ENCODE measurements at regions not wholly inside any gene's neighbourhood (a gene's known extent, or its start where the extent isn't known, plus 50 kb on each side); places are given as distances from the start of the nearest gene placed in this dataset.

DNA sequence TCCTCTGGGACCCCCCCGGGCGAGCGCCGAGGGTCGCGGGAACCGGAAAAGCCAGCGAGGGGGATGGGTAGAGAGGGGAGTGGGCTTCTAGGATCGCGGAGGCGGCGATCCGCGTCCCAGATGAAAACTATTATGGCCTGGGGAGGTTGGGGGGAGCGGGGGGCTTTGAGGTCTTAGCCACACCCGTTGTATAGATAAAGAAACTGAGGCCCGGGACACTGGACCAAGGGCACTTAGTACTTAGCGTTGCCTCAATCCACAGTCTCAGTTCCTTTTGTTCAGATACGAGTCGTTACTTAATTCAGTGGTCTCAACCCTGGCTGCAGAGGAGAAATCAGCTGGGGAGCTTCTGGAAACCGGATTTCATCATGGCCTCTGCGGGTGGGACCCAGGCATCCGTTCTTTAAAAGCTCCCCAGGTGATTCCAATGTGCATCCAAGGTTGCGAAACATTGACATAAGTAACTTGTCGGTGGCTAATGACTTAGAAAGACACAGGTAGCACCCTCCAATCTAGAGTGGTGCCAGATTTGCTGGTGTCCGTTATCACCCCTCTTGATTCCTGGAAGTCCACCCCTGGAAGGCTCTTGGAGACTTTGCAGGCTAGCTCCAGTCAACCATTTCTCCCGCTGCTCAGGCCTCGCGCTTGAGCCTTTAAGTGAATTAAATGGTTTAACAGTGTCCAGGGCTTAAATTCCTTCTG, 90.7 kb downstream of the GEMIN8 start:
- Histone ChIP-seq H3K27ac (ENCODE audit: low read depth in 1 of 2, low read length in 2 of 2) (no peak overlapping the region), H3K27me3 (ENCODE audit: control insufficient read depth in 4 of 4, insufficient read depth in 4 of 4, low read length in 3 of 4) (peaks cover 0 to 15% (median 3%) of the 10 kb centered on the region in 4 donors)
- DNase-seq (ENCODE audit: low spot score): no peak

DNA sequence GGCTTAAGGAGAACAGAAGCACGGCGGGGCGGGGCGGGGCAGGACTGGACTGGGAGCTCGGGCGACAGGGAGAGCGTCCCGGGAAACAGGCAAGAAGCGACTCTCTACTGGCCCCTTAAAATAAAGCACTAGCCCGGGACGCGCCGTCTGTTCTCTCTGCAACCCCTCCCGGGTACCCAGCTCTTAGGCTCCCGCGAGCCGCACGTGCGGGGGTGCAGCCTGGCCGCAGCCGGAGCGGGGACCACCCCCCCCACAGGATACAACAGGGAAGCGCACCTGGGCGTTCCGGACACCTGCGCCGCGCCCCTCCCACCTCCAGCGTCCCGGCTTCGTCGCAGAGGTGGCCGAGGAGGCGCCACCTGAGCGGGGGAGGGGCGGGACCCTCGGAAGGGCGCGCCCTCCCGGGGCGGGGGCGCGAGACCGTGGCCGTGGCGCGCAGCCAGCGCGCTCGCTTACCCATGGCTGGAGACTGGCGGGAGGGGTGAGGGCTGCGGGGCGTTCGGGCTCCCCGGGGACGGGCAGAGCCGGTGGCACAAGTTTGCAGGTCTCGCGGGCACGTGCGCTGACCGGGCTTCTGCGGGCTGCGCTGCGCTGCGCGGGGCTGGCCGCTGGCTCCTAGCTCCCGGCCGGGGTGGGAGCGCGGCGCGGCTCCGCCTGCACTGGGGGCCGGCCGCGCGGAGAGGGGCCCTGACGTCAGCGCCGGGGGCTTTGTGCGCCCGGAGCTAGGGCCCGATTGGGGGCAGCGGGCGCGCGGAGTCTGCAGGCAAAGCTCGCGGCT, 91.5 kb downstream of the GEMIN8 start:
- H3K27ac ChIP-seq (ENCODE audit: low read depth in 1 of 2, low read length in 2 of 2): no peak overlapping the region
- peaks cover 0 to 3% (median 0%) of the 10 kb centered on the region in 4 donors for H3K9me3 ChIP-seq (ENCODE audit: control insufficient read depth in 4 of 4, low read length in 3 of 4)
- peak overlapping the region in 2 of 3 donors; percentile 14 to 48 for H3K4me3 ChIP-seq (ENCODE audit: low read depth in 1 of 3, low read length in 3 of 3)
- H3K4me1 ChIP-seq (ENCODE audit: control insufficient read depth in 4 of 4, insufficient read depth in 4 of 4, low read length in 3 of 4): peaks cover 0 to 14% (median 7%) of the 10 kb centered on the region in 4 donors
- peaks cover 0 to 15% (median 3%) of the 10 kb centered on the region in 4 donors for H3K27me3 ChIP-seq (ENCODE audit: control insufficient read depth in 4 of 4, insufficient read depth in 4 of 4, low read length in 3 of 4)
- TF ChIP-seq, protein P1, sequence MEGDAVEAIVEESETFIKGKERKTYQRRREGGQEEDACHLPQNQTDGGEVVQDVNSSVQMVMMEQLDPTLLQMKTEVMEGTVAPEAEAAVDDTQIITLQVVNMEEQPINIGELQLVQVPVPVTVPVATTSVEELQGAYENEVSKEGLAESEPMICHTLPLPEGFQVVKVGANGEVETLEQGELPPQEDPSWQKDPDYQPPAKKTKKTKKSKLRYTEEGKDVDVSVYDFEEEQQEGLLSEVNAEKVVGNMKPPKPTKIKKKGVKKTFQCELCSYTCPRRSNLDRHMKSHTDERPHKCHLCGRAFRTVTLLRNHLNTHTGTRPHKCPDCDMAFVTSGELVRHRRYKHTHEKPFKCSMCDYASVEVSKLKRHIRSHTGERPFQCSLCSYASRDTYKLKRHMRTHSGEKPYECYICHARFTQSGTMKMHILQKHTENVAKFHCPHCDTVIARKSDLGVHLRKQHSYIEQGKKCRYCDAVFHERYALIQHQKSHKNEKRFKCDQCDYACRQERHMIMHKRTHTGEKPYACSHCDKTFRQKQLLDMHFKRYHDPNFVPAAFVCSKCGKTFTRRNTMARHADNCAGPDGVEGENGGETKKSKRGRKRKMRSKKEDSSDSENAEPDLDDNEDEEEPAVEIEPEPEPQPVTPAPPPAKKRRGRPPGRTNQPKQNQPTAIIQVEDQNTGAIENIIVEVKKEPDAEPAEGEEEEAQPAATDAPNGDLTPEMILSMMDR (IDR thresholded peaks at IDR 0.05; ENCODE audit: low read depth, low read length, missing input control): no peak
- TF ChIP-seq, protein P2, sequence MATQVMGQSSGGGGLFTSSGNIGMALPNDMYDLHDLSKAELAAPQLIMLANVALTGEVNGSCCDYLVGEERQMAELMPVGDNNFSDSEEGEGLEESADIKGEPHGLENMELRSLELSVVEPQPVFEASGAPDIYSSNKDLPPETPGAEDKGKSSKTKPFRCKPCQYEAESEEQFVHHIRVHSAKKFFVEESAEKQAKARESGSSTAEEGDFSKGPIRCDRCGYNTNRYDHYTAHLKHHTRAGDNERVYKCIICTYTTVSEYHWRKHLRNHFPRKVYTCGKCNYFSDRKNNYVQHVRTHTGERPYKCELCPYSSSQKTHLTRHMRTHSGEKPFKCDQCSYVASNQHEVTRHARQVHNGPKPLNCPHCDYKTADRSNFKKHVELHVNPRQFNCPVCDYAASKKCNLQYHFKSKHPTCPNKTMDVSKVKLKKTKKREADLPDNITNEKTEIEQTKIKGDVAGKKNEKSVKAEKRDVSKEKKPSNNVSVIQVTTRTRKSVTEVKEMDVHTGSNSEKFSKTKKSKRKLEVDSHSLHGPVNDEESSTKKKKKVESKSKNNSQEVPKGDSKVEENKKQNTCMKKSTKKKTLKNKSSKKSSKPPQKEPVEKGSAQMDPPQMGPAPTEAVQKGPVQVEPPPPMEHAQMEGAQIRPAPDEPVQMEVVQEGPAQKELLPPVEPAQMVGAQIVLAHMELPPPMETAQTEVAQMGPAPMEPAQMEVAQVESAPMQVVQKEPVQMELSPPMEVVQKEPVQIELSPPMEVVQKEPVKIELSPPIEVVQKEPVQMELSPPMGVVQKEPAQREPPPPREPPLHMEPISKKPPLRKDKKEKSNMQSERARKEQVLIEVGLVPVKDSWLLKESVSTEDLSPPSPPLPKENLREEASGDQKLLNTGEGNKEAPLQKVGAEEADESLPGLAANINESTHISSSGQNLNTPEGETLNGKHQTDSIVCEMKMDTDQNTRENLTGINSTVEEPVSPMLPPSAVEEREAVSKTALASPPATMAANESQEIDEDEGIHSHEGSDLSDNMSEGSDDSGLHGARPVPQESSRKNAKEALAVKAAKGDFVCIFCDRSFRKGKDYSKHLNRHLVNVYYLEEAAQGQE (IDR thresholded peaks at IDR 0.05): no peak
- TF ChIP-seq FOXA2 (IDR thresholded peaks at IDR 0.05) (no peak), HNF4A (conservative IDR thresholded peaks at IDR 0.05) (no peak), NR2F2 (IDR thresholded peaks at IDR 0.05) (no peak), GABPA (IDR thresholded peaks at IDR 0.05 in 1 of 2, conservative IDR thresholded peaks at IDR 0.05 in 1 of 2) (no peak), EGR1 (IDR thresholded peaks at IDR 0.05; ENCODE audit: low read depth in 2 of 2) (no peak), YY1 (IDR thresholded peaks at IDR 0.05) (no peak)
- TF ChIP-seq, protein P3, sequence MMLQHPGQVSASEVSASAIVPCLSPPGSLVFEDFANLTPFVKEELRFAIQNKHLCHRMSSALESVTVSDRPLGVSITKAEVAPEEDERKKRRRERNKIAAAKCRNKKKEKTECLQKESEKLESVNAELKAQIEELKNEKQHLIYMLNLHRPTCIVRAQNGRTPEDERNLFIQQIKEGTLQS (IDR thresholded peaks at IDR 0.05): no peak
- WGBS: 2% methylated on average over 91 of the region's 91 CpGs
- DNase-seq (ENCODE audit: low spot score): peak; percentile 30
- no peaks in the 10 kb centered on the region for H3K36me3 ChIP-seq (ENCODE audit: control insufficient read depth in 4 of 4, insufficient read depth in 3 of 4, low read depth in 1 of 4, low read length in 3 of 4)
- H3K9ac ChIP-seq (ENCODE audit: low read depth in 1 of 2, low read length in 2 of 2): no peak overlapping the region

More for the DNA sequence above, 90.7 kb downstream of the GEMIN8 start:
- Histone ChIP-seq H3K9ac (ENCODE audit: low read depth in 1 of 2, low read length in 2 of 2) (no peak overlapping the region), H3K4me3 (ENCODE audit: low read depth in 1 of 3, low read length in 3 of 3) (peak overlapping the region in 1 of 3 donors; percentile 48), H3K4me1 (ENCODE audit: control insufficient read depth in 4 of 4, insufficient read depth in 4 of 4, low read length in 3 of 4) (peaks cover 0 to 14% (median 7%) of the 10 kb centered on the region in 4 donors), H3K9me3 (ENCODE audit: control insufficient read depth in 4 of 4, low read length in 3 of 4) (peaks cover 0 to 3% (median 0%) of the 10 kb centered on the region in 4 donors), H3K36me3 (ENCODE audit: control insufficient read depth in 4 of 4, insufficient read depth in 3 of 4, low read depth in 1 of 4, low read length in 3 of 4) (no peaks in the 10 kb centered on the region)
- TF ChIP-seq JUND (IDR thresholded peaks at IDR 0.05): no peak
- TF ChIP-seq, protein P2 (IDR thresholded peaks at IDR 0.05): no peak
- no peak for TF ChIP-seq EGR1 (IDR thresholded peaks at IDR 0.05; ENCODE audit: low read depth in 2 of 2)
- no peak for TF ChIP-seq NR2F2 (IDR thresholded peaks at IDR 0.05)
- TF ChIP-seq, protein P3 (IDR thresholded peaks at IDR 0.05): no peak
- TF ChIP-seq, protein P4, sequence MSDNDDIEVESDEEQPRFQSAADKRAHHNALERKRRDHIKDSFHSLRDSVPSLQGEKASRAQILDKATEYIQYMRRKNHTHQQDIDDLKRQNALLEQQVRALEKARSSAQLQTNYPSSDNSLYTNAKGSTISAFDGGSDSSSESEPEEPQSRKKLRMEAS (IDR thresholded peaks at IDR 0.05): no peak
- TF ChIP-seq GABPA (IDR thresholded peaks at IDR 0.05 in 1 of 2, conservative IDR thresholded peaks at IDR 0.05 in 1 of 2): no peak
- no peak for TF ChIP-seq YY1 (IDR thresholded peaks at IDR 0.05)
- TF ChIP-seq HNF4G (IDR thresholded peaks at IDR 0.05): no peak
- no peak for TF ChIP-seq RAD21 (IDR thresholded peaks at IDR 0.05)
- no peak for TF ChIP-seq RXRA (IDR thresholded peaks at IDR 0.05)
- WGBS: 14% methylated on average over 29 of the region's 29 CpGs

All from liver (tissue), 8 donors.